GM10248 (cell line): ENCODE measurements at regions not wholly inside any gene's neighbourhood (a gene's known extent, or its start where the extent isn't known, plus 50 kb on each side); places are given as distances from the start of the nearest gene placed in this dataset.

ENCODE experiments used
- CTCF ChIA-PET: fragments of 300-600 bp; sonication (Branson Sonifier 250); formaldehyde crosslinking; extraction: SDS; loops from one replicate; lab custom pipeline; 2021; ENCODE audit warnings: antibody characterized with exemption; lab: Yijun Ruan, JAX
- POLR2A ChIA-PET: fragments of 350-650 bp; sonication (Branson Sonifier 250); formaldehyde crosslinking; extraction: SDS; loops from one replicate; lab custom pipeline; 2020; ENCODE audit warnings: antibody characterized with exemption; lab: Yijun Ruan, JAX
- DNase-seq: peaks from one replicate; pipeline ENCODE4 v3.0.0; 2012; ENCODE audit errors: extremely low spot score
- TF ChIP-seq, protein P1 (sequence below): IDR thresholded peaks from 2 replicates; pipeline ENCODE4 v1.5.1; 2012; ENCODE audit warnings: mild to moderate bottlenecking, low read depth; ENCODE audit errors: extremely low read depth, missing control alignments, control extremely low read depth

DNA sequence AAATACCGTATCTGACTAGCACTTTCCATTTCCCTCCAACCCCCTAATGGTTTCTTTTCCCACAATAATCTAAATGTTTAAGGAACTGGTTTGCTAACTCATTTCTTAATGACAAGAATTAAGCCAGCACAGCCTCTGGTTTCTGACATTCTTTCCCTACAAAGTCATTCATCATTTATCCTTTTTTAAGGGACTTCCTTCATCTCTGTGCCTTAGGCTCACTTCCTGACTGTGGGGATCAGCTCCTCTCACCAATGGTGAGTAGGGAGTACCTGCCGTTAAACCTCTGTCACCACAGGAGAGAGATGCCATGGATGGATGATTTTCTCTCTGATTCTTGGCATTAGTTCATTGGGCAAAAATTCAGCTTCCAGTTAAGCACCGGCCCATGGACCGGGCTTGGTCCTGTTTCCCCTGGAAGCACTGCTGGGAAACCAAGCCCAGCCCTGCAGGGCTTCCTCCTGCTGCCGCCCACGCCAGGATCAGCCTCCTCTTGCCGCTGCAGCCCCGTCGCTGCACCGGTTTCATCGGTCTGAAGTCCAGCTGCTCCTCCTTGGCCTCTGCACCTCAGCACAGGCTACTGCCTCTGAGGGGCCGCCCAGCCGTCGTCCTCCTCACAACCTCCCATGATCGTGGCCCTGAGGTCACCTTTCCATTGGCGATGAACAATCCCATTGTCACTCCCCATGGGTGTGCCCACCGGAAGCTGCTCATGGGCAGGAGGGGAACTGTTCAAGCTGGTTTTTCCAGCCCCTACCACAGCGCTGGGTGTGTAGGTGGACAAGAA, 64.0 kb upstream of the ZNF516 start:
- TF ChIP-seq, protein P1, sequence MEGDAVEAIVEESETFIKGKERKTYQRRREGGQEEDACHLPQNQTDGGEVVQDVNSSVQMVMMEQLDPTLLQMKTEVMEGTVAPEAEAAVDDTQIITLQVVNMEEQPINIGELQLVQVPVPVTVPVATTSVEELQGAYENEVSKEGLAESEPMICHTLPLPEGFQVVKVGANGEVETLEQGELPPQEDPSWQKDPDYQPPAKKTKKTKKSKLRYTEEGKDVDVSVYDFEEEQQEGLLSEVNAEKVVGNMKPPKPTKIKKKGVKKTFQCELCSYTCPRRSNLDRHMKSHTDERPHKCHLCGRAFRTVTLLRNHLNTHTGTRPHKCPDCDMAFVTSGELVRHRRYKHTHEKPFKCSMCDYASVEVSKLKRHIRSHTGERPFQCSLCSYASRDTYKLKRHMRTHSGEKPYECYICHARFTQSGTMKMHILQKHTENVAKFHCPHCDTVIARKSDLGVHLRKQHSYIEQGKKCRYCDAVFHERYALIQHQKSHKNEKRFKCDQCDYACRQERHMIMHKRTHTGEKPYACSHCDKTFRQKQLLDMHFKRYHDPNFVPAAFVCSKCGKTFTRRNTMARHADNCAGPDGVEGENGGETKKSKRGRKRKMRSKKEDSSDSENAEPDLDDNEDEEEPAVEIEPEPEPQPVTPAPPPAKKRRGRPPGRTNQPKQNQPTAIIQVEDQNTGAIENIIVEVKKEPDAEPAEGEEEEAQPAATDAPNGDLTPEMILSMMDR: no peak
- POLR2A ChIA-PET: no interaction called here
- no peak for DNase-seq
- CTCF ChIA-PET: no interaction called here

GRCh38 chr18:76557026-76557575, 62.1 kb upstream of the ZNF516 start:
- TF ChIP-seq, protein P1: no peak
- POLR2A ChIA-PET: no interaction called here
- CTCF ChIA-PET: no interaction called here
- no peak for DNase-seq

- POLR2A ChIA-PET: no interaction called here
- CTCF ChIA-PET: interaction anchor here (1.5 kb wide), 1 partner anchor 67 kb away, joined by 4 read pairs; no protein-coding TSS in a partner anchor
- no peak for DNase-seq
- TF ChIP-seq, protein P1: no peak
These were observed 59.6 kb upstream of the ZNF516 start for GRCh38 chr18:76554547-76555222.

DNA sequence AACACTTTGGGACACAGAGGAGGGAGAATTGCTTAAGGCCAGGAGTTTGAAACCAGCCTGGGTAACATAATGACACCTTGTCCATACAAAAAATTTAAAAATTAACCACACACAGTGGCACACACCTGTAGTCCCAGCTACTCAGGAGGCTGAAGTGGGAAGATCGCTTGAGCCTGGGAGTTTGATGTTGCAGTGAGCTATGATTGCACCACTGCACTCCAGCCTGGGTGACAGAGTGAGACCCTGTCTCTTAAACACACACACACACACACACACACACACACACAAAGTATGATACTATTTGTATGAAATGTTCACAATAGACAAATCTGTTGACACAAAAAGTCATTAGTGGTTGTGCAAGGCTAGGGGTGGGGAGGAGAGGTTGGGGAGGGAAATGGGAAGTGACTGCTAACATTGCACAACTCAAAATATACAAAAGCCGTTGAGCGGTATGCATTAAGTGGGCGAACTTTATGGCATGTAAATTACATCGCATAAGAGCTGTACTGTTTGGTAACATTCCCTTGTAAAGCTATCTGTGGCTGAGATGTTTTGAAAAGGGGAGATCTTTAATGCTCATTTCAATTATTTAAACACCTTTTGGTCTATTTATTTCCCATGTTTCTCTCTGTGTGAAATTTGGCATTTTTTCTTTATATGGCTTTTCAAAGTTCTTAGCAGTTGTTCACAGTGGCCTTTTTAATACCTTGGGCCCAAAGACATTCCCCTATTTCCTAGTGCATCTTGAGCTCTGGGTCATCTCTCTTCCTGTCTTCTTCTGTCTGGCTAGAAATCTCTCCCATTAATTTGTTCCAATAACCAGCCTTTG, 58.9 kb upstream of the ZNF516 start:
- no peak for DNase-seq
- TF ChIP-seq, protein P1: no peak
- POLR2A ChIA-PET: no interaction called here
- CTCF ChIA-PET: no interaction called here

DNA sequence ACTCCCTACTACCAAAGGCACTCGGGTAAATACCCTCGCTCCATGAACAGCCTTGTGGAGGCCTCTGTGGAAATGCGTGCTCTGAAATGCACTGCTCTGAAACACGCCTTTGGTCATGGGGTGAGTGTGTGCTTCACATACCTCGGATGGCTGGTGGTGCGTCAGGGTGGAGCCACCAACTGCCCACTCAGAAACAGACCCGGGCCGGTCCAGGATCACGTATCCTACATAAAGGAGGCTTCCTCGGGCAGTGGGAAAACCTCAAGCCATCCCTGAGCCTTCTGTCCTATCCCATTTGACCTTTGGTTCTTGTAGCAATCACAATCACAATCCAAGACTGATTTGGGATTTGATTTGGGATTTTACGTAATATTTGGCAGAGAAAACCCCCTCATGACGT, 53.5 kb upstream of the ZNF516 start:
- no peak for DNase-seq
- CTCF ChIA-PET: no interaction called here
- POLR2A ChIA-PET: no interaction called here
- TF ChIP-seq, protein P1: no peak

GRCh38 chr18:76547296-76547695, 52.3 kb upstream of the ZNF516 start:
- CTCF ChIA-PET: no interaction called here
- TF ChIP-seq, protein P1: no peak
- POLR2A ChIA-PET: no interaction called here
- DNase-seq: no peak
